ENCODE measurements at regions not wholly inside any gene's neighbourhood (a gene's known extent, or its start where the extent isn't known, plus 50 kb on each side); places are given as distances from the start of the nearest gene placed in this dataset.

GRCh38 chr12:85600841-85601240 is 235.4 kb downstream of the RASSF9 start:
- DNase-seq (ENCODE audit: low spot score), result no peak
- CTCF ChIA-PET, result no interaction called here

More at GRCh38 chr12:85600841-85601240, 235.4 kb downstream of the RASSF9 start:
- Mint-ChIP-seq H3K4me3 (no peak overlapping the region), H3K4me1 (no peaks in the 10 kb centered on the region), H3K27me3 (ENCODE audit: low read depth) (no peaks in the 10 kb centered on the region), H3K9me3 (peaks cover 27% of the 10 kb centered on the region), H3K36me3 (peaks cover 15% of the 10 kb centered on the region), H3K27ac (no peak overlapping the region)
- POLR2A ChIA-PET, result no interaction called here
- ATAC-seq, result no peak
- TF ChIP-seq NFATC4 (CRISPR knock-in tag; IDR thresholded peaks at IDR 0.05) (no peak), GRHL2 (CRISPR knock-in tag; IDR thresholded peaks at IDR 0.05; ENCODE audit: insufficient replicate concordance, severe bottlenecking) (no peak), ZNF532 (CRISPR knock-in tag; IDR thresholded peaks at IDR 0.05; ENCODE audit: borderline replicate concordance) (no peak), RELA (CRISPR knock-in tag; IDR thresholded peaks at IDR 0.05; ENCODE audit: borderline replicate concordance) (no peak), MAX (CRISPR knock-in tag; IDR thresholded peaks at IDR 0.05) (no peak), FOXK1 (CRISPR knock-in tag; IDR thresholded peaks at IDR 0.05) (no peak), ZBTB43 (CRISPR knock-in tag; IDR thresholded peaks at IDR 0.05) (no peak), CBFB (CRISPR knock-in tag; IDR thresholded peaks at IDR 0.05; ENCODE audit: low read depth) (no peak), CTCF (IDR thresholded peaks at IDR 0.05) (no peak), ATF1 (CRISPR knock-in tag; IDR thresholded peaks at IDR 0.05) (no peak), NR1H2 (CRISPR knock-in tag; IDR thresholded peaks at IDR 0.05) (no peak), ELF4 (CRISPR knock-in tag; IDR thresholded peaks at IDR 0.05; ENCODE audit: low read depth) (no peak), E2F1 (CRISPR knock-in tag; IDR thresholded peaks at IDR 0.05) (no peak), EMX1 (CRISPR knock-in tag; IDR thresholded peaks at IDR 0.05) (no peak), RORB (CRISPR knock-in tag; IDR thresholded peaks at IDR 0.05) (no peak), STAT6 (CRISPR knock-in tag; conservative IDR thresholded peaks at IDR 0.05; ENCODE audit: low read depth) (no peak), OVOL2 (CRISPR knock-in tag; IDR thresholded peaks at IDR 0.05; ENCODE audit: borderline replicate concordance) (no peak), FOXP4 (CRISPR knock-in tag; IDR thresholded peaks at IDR 0.05) (no peak)

Measured in WTC11 (cell line).